RWPE1 (cell line): ENCODE measurements at regions not wholly inside any gene's neighbourhood (a gene's known extent, or its start where the extent isn't known, plus 50 kb on each side); places are given as distances from the start of the nearest gene placed in this dataset.

ENCODE experiments used
- CTCF ChIA-PET: fragments of 350-600 bp; sonication (Branson Sonifier 250); formaldehyde crosslinking; extraction: SDS; loops from one replicate; lab custom pipeline; 2021; lab: Yijun Ruan, JAX
- POLR2A ChIA-PET: fragments of 400-600 bp; formaldehyde crosslinking; extraction: SDS; loops from one replicate; lab custom pipeline; 2020; ENCODE audit warnings: antibody characterized with exemption; ENCODE audit not compliant: low non-redundant PET; lab: Yijun Ruan, JAX
- DNase-seq: peaks from one replicate; pipeline ENCODE4 v3.0.0; 2012; ENCODE audit warnings: low spot score
- H3K27ac ChIP-seq: fragments of 450-650 bp; 2 replicates; pipeline ENCODE4 v1.5.1; 2017
- CTCF ChIP-seq: fragments of 450-650 bp; conservative IDR thresholded peaks from 2 replicates; pipeline ENCODE4 v1.5.1; 2017; ENCODE audit warnings: low read depth, mild to moderate bottlenecking

DNA sequence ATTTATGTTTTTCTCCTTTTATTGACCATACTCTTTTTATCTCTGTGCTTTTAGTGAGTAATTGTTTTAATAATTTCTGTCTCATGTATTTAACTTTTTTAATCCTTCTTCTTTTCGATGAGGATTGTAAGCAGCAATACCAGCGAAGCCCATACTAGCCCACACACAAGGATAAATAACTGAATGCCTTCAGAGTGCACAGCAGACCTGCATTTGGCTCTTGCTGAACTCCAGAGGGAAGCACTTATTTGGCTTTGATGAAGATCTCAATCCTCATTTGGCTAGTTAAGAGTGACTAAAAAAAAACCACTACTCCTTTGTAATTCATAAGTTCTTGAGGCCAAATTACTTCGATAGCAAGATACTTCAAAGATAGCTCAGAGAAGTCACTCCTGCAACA lies 293.3 kb downstream of the METTL15 start:
- ChIA-PET POLR2A (no interaction called here), CTCF (interaction anchor here (0.5 kb wide), 1 partner anchor 9 kb away, joined by 3 read pairs; no protein-coding TSS in a partner anchor)
- TF ChIP-seq CTCF, result no peak
- no peak overlapping the region for H3K27ac ChIP-seq
- DNase-seq, result no peak

DNA sequence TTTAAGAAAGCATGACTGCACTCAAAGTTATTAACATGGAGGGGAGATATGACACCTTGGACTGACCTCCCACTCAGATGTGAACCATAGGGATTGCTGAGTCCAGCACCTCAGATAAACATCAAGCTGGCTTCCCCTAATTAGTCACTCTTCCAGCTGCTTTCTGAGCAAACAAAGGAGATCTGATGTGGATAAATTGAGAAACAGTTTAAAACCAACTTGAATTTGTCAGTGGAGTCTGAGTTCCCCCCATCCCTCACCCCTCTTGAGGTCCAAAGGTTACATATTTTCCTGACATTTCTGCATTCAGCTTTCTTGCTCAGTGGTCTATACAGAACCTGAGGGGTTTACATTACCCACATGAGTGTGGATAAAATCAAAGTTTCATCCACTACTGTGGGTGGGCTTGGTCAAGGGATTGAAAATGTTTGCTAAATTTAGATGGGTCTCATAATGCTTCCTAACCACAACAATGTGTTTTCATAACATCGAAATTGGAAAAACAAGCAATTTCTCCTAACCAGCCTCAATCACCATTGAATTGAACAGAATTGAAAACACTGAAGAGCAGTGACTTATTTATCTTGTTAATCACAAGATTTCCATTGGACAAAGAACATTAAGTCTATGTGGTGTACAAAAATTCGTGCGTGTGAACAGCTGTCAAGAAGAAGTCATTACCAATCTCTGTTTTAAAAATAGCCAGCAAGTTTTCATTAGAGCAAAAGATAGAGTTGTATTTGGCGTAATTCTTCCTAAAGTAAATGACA lies 292.3 kb downstream of the METTL15 start:
- POLR2A ChIA-PET, result no interaction called here
- no peak for DNase-seq
- no peak overlapping the region for H3K27ac ChIP-seq
- TF ChIP-seq CTCF, result no peak
- CTCF ChIA-PET, result interaction anchor here (0.5 to 0.6 kb wide), 2 partner anchors 8 to 759 kb away, joined by 3 read pairs; no protein-coding TSS in a partner anchor

DNA sequence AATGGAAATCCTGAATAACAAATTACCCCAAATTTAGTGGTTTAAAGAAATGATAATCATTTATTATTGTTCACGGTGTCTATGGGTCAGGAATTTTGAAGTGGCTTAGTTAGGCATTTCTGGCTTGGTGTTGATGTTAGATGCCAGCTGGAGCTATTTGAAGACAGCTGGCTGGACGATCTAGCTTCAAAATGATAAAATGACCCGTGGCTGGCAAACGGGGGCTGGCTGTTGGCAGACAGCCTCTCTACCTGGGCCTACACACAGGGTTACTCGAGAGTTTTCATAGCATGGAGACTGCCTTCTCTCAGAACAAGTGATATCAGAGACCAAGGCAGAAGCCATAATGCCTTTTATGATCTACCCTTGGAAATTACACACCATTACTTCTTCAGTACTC lies 285.2 kb downstream of the METTL15 start:
- ChIA-PET POLR2A (no interaction called here), CTCF (no interaction called here)
- no peak for TF ChIP-seq CTCF
- DNase-seq, result no peak
- H3K27ac ChIP-seq, result no peak overlapping the region

DNA sequence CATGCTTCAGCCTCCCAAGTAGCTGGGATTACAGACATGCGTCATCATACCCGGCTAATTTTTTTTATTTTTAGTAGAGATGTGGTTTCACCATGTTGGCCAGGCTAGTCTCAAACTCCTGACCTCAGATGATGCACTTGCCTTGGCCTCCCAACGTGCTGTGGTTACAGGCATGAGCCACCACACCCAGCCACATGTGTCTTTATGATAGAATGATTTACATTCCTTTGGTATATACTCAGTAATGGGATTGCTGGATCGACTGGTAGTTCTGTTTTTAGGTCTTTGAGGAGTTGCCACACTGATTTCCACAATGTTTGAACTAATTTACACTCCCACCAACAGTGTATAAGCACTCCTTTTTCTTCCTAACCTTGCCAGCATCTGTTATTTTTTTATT lies 276.2 kb downstream of the METTL15 start:
- no peak overlapping the region for H3K27ac ChIP-seq
- POLR2A ChIA-PET, result no interaction called here
- TF ChIP-seq CTCF, result no peak
- DNase-seq, result no peak
- CTCF ChIA-PET, result interaction anchor here (0.6 kb wide), 2 partner anchors 19 to 249 kb away, joined by 3 to 4 read pairs; no protein-coding TSS in a partner anchor

GRCh38 chr11:28383456-28383855 lies 275.3 kb downstream of the METTL15 start:
- H3K27ac ChIP-seq, result no peak overlapping the region
- DNase-seq, result no peak
- ChIA-PET CTCF (no interaction called here), POLR2A (no interaction called here)
- no peak for TF ChIP-seq CTCF
